GM19238 (cell line): ENCODE measurements at regions not wholly inside any gene's neighbourhood (a gene's known extent, or its start where the extent isn't known, plus 50 kb on each side); places are given as distances from the start of the nearest gene placed in this dataset.

ENCODE experiments used
- DNase-seq: peaks from one replicate; pipeline ENCODE4 v3.0.0; 2011; ENCODE audit warnings: low spot score; ENCODE audit not compliant: insufficient read length

DNA sequence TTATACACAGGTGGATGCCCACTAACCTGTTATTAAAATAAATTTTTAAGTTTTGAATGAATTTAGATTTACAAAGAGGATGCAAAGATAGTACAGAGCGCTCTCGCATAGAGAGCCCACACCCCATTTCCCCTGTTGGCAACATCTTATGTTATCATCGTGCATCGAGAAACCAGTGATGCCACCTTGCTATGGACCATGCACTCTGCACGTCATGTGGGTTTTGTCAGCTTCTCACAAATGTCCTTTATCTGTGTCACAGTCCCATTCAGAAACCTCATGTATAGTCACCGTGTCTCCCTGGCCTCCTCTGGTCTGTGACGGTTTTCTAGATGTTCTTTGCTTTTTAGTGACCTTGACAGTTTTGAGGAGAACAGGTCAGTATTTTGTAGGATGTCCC lies 60.0 kb downstream of the ING1 start:
- no peak for DNase-seq

GRCh38 chr13:110774051-110774450 lies 60.6 kb downstream of the ING1 start:
- DNase-seq, result no peak

- no peak for DNase-seq
These were observed 61.0 kb downstream of the ING1 start for GRCh38 chr13:110774490-110774889.

GRCh38 chr13:110775576-110775975 lies 62.1 kb downstream of the ING1 start:
- DNase-seq, result no peak

GRCh38 chr13:110777251-110777820 lies 63.8 kb downstream of the ING1 start:
- no peak for DNase-seq

- DNase-seq, result no peak
These were observed 65.5 kb downstream of the ING1 start for GRCh38 chr13:110779022-110779421.

DNA sequence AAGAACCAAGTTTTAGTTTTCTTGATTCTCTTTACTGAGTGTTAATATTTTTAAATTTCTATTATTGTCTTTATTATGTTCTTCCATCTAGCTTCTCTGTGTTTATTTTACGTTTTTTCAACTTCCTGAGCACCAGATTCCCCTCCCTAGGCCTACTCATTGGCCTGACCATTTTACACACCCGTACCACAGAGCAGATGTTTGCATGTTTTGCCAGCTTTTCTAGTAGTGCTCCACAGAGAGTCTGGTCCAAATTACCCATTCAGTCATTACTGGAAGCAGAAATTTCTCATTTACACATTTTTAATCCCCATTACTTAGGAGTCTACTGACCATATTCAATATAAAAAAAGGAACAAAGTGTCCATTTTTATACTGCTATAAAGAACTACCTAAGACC lies 66.9 kb downstream of the ING1 start:
- no peak for DNase-seq

- no peak for DNase-seq
These were observed 68.7 kb downstream of the ING1 start for GRCh38 chr13:110782185-110782584.

GRCh38 chr13:110784704-110785103 lies 71.2 kb downstream of the ING1 start:
- DNase-seq, result no peak

DNA sequence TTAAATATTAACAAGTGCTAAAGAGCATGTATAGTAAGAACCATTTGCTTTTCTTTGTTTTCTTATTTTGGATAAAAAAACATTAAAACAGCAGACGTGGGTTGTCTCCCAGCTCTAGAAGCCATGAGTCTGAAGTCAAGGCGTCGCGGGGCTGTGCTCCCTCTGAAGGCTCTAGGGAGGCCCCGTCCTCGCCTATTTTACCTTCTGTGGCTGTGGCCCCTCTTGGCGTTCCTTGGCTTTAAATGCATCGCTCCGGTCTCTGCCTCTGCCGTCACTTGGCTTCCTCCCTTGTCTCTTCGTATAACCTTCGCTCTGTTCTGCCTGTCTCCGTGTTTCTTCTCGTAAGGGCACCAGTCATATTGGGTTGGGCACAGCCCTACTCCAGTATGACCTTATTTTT lies 75.3 kb downstream of the ING1 start:
- DNase-seq, result no peak

DNA sequence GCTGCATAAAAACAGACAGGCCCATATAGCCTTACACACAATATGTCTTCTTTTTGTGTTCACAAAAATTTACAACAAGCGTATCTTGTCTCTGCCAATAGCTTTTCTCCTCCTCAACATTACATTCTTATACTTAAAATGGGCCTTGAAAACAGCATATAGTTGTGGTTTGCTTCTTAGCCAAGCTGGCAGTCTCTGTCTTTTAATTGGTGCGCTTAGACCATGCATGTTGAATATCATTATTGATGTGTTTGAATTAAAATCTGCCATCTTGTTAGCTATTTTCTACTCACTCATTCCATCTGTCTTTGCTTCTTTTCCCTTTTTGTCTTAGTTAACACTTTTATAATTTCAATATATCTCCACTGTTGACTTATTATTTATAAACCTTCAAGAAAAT lies 76.4 kb downstream of the ING1 start:
- DNase-seq, result no peak

- no peak for DNase-seq
These were observed 76.9 kb downstream of the ING1 start for GRCh38 chr13:110790371-110790770.

GRCh38 chr13:110794209-110794608 lies 80.7 kb downstream of the ING1 start:
- DNase-seq, result no peak

GRCh38 chr13:110797230-110797877 lies 83.9 kb downstream of the ING1 start:
- DNase-seq, result no peak

DNA sequence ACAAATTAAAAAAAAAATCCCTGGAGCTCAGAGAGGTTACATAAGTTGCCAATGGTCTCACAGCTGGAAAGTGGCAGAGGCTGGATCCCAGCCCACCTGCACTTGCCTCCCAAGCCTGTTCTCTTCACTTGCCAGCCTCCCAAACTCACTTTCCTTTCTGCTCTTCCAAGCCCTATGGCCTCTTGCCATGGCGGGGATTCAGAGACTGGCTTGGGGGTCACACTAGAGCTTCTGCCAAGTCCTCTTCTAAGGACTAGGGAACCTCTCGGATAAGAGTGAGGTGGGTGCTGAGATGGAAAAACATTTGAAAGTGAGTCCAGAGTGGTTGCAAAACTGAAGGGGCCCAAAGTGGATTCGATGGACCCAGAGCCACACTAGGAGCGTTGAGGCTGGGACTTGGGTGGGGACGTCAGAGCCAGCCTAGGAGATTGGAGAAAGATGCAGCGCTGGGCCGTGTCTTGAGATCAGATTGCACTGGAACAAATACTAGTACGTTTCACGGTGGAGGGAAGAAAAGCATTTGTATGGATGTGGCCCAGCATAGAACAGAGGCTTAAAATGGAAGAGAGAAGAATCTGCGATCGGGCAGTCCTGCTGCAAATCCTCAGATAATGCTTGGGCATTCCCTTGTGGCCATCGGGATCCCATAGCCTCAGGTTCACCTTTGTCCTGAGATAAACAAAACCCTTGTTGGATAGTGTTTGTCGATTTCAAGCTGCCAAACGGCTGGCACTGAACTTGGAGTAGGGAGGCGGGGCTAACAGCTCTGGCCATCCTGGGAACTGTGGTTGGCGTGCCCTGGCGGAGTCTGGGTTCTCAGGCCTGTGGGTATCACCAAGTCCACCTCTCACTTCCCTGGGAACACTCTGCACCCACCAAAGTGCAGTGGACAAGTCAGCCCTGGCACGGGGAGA lies 84.8 kb downstream of the ING1 start:
- DNase-seq, result no peak

- no peak for DNase-seq
These were observed 86.0 kb downstream of the ING1 start for GRCh38 chr13:110799246-110800236.

DNA sequence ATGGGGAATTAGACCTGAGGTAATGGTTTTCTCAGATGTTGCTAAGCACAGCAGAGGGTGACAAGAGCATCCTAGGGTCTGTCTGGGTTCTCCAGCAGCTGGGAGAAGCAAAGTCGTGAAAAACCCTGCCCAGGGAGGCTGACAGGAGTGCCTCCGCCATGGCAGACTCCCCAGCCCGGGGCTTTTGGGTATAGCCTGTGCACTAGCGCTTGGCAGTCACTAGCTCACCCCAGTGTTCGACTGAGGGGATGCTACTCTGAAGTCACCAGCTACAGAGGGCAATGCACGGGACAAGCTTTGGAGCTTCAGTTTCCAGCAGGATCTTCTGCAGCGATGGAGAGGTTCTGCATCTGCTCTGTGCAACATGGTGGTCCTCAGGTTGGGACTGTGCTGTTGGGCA lies 87.5 kb downstream of the ING1 start:
- DNase-seq, result no peak

- DNase-seq, result no peak
These were observed 88.8 kb downstream of the ING1 start for GRCh38 chr13:110802260-110802659.

DNA sequence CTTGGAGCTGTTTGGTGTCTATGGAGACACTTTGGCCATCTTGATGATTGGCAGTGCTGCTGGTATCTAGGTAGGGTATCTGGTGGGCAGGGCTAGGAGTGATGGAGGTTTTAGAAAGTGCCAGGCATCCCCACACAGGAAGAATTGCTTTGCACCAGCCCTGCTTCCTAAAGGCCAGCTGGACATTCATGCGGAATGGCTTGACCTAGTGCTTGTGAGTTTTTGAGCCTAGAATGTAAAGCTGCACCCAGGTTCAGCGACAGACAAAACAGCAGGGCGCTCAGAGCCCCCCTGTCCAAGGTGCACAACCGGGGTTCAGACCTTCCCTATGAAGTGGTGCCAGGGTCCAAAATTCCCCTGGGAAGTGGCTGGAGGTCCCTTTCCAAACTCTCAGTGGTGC lies 93.1 kb downstream of the ING1 start:
- DNase-seq, result no peak

- DNase-seq, result no peak
These were observed 94.0 kb downstream of the ING1 start for GRCh38 chr13:110807546-110807945.

DNA sequence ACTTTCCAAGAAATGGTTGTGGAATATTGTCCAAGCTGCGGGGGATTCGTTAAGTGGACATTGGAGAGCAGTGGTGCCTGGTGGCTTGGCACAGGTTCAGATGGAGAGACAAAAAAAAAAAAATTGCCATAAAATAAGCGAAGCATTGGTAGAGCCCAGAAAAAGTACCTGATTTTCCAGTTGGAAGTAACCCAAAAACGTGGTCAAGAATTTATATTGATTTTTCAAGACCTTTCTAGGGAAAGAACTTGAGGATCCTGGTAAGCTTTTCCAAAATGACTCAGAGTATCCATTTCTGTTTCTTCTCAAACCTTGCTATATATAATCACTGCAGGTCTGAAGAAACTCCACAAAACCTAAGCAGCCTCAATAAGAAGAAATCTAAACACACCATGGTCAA lies 94.6 kb downstream of the ING1 start:
- DNase-seq, result no peak
